Stimulated activated CD4-positive, alpha-beta T cell treated with anti-CD3 and anti-CD28 coated beads, TNF-alpha, amount 100 ng/mL, for 48 hours (primary cell): ENCODE measurements at regions not wholly inside any gene's neighbourhood (a gene's known extent, or its start where the extent isn't known, plus 50 kb on each side); places are given as distances from the start of the nearest gene placed in this dataset.

ENCODE experiments used
- DNase-seq, 3 donors: peaks; one replicate each; pipeline ENCODE4 v3.0.0-alpha.2; 2020; ENCODE audit warnings: low read depth in 3 of 3

- peak in 2 of 3 donors; percentile 34 to 45 for DNase-seq
Measured at GRCh38 chr10:42932735-42933447, 144.0 kb upstream of the RET start.

DNA sequence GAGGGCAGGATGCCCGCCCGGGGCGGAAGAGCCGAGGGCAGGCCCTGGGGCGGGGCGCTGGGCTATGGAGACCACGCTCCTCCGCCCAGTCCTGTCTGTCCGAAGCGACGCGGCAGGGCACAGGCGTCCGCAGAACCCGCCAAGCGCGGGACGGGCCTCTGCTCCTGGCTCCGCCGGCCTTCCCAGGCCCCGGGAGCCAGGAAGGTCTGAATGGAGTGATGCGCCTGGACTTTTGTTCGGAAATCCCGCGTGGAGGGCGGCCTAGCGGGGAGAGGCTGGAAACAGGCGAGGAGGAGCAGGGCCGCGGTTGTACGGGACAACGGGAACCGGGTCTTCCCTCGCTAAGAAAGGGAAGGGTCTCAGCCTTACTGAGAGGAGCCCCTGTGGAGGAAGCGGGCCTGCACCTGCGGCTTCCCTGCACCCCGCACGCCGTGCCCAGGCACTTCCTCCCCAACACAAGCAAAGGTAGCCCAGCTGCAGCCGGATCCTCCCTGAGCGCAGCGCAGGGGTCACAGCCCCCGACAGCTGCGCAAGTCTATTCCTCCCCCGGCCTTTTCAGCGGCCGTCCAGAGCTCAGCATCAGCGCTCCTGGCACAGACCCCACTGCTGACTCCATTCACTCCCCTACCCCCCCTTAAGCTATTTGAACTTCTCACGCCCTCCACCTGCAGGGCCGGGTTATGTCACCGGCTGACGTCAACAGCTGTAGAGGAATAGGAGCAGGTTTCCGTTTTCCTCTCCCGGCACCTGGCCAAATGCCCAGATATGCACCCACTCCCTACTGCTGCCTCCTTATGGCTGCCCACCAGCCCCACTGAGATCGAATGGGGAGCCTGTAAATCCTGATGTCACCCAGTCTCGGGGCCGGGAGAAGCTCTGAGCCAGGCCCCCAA lies 143.2 kb upstream of the RET start:
- no peak for DNase-seq

DNA sequence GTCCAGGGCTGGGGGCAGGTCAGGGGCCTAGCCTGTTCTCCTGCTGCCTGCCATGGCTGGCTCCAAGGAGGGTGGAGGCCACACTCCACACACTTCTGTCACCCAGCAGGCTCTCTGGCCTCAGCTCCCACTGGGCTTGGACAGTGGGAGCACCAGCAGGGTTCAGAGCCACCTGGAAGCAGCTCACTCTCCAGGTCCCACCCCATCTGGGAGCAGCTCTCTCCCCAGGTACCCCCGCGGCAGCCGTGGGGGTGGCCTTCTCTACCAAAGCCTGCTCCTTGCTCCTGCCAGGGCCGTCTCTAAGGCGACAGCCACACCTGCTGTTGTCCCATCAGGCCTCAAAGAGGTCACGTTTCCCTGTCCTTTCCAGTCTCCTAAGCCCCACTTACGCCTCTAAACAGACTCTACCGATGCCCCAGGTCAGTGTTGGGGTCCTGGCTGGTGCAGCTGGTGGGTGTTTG lies 142.5 kb upstream of the RET start:
- DNase-seq, result no peak

DNA sequence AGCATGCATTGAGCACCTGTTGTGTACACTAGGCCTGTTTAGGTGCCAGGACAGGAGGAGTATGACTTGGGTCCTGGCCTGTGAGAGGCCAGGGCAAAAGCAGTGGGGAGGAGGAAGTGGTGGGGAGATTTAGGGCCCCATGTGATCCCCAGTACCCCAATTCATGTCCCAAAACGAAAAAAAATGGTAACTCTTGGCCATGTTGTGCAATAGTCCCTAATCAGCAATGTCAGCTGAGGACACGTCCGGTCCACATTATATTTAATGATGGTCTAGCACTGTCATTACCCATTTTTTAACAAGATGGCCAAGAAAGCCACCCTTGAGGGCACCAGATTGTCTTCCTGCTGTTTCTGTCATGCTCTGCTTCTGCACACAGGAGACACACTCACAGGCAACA lies 142.0 kb upstream of the RET start:
- no peak for DNase-seq

DNA sequence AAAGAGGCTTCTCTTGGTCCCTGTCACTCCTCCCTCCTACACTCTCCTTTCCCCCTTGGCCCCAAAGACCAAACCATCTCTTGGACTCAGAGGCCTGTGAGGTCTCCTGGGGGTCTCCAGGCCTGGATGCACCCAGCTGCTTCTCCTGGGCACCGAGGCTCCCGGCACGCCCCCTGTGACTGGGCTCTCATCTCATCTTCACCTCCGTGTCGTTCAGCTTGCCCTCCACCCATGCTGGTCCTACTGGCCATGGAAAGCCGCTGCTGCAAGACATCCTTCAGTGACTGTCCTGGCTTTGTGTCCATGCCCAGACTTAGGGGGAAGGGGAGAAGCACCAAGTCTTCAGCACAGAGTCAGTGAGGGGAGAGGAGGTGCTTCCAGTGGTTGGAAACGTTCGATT lies 141.4 kb upstream of the RET start:
- DNase-seq, result no peak

DNA sequence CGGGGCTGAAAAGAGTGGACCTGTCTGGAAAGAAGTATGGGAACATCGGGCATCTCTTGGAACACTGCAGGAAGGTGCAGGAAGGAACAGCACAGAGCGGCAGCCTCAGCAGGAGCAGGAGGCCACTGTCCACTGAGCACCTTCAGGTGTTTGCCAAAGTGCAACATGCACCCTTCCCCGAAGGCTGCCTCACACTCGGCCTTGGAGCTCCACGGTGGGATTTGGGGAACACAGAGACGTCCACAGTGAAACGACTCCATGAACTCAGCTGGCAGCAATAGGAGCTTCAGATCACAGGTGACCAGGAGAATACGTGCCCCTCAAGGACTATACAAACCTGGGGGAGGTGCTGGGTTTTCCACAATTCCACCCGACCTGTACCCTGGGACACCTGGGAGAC lies 140.3 kb upstream of the RET start:
- no peak for DNase-seq

DNA sequence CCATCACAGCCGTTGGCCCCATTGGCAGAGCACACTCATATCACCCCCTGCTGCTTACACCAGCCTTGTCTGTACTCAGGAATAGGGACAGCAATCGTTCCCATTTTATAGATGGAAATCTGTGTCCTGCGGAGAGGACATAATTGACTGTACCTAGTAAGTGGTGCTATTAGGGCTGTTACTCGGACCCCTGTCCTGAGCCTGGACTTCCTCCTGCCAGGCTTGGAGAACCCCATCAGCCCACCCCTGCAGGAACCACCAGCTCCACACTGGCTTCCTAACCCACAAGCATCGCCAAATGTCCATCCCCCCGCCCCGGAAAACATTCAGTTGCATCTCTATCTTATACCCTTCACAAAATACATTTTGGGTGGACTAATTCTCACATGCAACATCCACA lies 139.8 kb upstream of the RET start:
- no peak for DNase-seq

DNA sequence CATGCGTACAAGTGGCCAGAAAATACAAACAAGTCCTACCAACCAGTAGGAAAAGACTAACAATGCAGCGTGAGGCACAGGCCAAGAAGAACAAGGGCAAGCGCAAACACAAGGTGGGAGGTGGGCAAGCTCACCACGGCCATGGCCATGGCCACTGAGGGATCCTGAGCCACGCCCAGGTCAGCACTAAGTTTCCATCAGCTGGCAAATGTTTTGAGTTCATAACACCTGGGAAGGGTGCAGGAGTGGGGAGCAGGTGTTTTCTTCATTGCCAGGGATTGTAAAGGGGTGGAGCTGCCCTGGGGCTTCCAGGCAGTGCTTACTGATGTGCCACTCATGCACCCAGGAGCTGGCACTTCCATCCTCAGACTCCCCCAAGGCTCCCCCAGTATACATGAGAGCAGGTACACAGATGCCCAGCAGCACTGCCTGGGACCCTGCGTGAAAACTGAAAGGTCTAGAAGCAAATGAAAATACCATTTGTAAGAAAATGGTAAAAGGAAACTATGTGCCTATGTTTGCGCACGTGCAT lies 139.2 kb upstream of the RET start:
- DNase-seq, result no peak

DNA sequence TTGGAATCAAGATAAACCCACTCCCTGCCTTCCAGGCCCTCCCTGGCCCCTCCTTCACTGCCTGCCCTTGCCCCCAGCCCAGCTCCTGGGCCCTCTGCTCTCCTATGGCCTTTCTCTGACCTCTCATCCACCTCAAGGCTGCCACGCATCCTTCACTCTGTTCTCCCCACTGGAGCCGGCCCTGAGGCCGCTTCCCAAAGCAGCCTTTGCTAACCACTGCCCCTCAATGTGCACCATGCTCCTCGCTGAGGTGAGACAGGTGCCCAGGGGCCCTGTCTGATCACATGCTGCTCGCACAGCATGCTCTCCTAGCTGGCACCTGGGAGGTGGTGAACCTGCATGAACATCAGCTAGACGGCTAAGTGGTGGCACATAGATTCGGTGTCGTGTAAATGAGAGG lies 138.5 kb upstream of the RET start:
- no peak for DNase-seq

- no peak for DNase-seq
Measured at GRCh38 chr10:42939237-42939636, 137.6 kb upstream of the RET start.

GRCh38 chr10:42939685-42940366 lies 137.0 kb upstream of the RET start:
- no peak for DNase-seq

DNA sequence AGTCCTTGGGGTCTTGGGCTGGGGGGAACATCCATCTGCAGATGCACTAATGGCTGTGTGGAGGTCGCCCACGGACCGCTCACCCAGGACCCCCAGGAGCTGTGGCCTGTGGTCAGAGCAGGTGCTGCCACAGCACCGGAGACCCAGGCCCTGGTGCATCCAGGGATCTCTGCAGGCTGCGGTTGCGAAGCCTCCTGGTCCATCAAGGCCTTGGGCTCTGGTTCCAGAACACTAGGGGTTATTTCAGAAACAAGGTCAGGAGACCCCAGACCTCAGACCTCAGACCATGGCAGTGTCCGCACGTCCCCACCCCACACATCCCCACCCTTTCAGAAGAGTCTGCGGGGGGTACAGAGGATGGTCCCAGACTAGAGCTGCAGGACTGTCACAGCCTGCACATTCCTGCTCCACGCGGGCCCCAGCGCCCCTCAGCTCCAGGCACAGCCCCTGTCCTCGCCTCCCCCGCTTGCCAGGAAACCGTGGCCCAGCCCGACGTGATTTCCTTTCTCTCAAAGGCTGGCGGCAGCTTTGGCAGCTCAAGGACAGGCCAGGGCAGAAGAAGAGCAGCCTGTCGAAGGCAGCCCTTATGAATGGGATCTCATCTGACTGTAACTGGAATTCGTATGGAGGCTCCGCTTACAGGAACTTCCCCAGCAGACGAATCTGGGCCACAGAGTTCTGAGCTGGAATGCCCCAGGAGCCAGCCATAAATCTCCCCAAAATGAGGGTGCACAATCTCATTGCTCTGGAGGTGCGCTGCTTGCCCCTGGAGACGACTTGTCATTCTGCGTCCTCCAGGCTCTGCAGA lies 136.2 kb upstream of the RET start:
- DNase-seq, result no peak

DNA sequence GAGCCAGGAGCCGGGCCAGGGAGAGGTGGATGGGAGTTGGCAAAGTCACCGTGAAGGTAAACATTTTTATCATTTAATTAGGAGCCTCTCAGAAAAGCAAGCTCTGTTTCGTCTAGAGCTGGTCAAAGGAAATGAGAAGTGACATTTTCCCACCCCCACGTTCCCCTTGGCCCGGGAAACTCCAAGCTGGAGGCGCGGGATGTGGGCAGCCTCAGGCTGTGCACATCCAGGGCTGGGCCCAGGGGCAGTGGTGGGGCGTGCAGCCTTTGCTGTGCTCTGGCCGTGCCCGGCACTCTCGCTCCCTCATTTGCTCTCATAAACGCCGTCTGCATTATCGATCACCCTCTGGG lies 135.6 kb upstream of the RET start:
- no peak for DNase-seq

DNA sequence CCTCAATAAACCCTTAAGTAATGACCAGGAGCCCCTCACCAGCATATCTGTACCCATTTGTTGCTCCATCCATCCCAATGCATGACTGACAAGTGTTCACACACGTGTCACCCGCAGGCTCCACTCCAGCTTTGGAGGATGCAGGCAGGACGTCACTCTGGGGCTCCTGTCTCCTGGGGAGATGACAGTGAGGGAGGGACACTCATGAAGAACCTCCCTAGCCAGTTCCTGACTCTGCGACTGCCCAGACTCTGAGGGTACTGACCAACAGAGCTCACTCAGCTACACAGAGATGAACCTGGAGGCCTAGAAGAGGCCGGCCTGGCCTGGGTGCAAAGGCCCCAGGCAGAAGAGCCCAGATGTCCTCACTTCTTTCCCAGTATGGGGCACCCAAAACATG lies 135.1 kb upstream of the RET start:
- DNase-seq, result no peak

DNA sequence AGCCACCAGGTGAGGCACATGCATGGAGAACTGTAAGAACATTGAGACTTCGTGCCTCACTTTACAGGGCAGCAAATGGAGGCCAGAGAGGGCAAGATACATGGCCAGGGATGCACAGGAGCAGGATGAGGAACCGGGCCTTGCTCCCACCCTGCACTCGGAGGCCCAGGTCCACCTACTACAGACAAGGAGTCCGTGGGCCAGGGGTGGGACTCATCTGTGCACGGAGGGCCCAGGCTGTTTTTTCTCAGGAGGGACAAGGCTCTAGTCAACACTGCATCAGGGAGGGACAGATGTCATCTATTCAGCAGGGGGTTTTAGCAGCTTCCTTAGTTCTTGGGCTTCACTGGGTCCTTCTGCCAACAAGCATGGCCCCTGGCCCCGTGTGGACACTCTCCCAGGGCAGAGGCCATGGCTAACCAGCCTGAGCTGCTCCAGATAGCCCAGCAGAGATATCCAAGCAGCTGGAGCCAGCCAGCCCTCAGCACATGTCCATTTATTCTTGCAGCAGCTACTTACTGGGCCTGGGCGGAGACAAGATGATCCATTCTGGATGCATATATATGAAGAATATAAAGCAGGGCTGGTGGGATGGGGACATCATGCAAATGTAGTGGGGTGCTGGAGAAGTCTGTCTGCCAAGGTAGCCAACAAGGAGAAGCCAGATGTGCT lies 134.5 kb upstream of the RET start:
- DNase-seq, result no peak

GRCh38 chr10:42943025-42943818 lies 133.6 kb upstream of the RET start:
- DNase-seq, result no peak

GRCh38 chr10:42948040-42948439 lies 128.8 kb upstream of the RET start:
- no peak for DNase-seq

DNA sequence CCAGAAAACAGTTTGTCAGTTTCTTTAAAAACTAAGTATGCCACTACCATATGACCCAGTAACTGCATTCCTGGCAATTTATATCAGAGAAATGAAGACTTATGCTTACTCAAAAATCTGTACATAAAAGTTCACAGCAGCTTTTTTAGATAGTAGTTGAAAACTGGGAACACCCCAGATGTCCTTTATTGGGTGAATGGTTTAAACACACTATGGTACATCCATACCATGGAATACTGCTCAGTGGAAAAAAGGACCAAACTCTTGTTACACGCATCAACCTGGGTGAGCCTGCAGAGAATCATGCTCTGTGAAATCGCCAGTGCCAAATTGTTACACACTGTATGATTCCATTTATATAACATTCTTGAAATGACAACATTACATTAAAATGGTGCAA lies 127.6 kb upstream of the RET start:
- DNase-seq, result no peak

DNA sequence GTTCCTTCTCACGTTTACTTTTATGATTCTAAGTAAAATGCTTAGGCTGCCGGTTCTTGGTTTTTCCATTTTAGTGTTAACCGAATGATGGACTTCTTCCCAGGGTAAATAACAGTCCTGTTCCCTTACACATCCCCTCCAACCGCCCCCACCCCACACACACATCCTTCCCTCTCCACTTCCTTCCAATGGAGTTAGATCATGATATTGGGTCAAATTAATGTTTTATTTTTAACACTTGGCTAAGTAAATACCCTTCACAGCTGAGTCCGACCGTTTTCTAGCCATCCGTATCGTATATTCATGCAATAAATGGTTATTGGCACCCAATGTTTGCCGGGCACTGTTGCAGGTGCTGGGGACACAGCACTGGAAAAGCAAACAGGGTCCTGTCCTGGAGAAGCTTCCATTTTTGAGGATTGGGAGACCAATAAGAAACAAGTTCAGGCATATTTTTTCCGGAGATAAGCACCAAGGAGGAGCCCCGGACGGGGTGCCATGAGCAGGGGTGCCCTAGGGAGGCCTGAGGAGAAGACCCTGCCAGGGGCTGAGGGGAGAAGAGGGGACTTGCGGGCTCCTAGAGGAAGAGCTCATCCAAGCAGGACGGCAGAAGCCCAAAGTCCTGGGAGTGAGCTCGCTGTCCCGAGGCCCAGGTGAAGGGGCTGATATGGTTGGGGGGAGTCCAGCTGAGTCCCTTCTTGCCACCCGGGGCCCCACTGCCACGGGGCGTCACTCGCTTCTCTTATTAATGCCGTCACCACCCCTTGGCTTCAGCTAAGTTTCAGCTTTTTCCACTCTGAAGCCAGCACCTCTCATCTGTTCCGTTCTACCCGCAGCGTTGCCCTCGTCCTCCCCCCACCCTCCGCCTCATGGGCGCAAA lies 126.0 kb upstream of the RET start:
- no peak for DNase-seq
